Heart left ventricle (tissue), 13 donors: ENCODE measurements at regions not wholly inside any gene's neighbourhood (a gene's known extent, or its start where the extent isn't known, plus 50 kb on each side); places are given as distances from the start of the nearest gene placed in this dataset.

ENCODE experiments used
- POLR2A ChIP-seq, 2 donors: fragments of 450-650 bp; IDR thresholded peaks; one replicate each; pipeline ENCODE4 v1.6.1; 2017; ENCODE audit warnings: antibody characterized with exemption in 2 of 2, mild to moderate bottlenecking in 2 of 2, moderate library complexity in 2 of 2
- TF ChIP-seq, protein P1 (sequence below), 12 donors: fragments of 200-600 bp; sonication (generic) in 4 of 12; IDR thresholded peaks; one replicate each; pipeline versions ENCODE4 v1.5.0 to v1.8.0; 2018 to 2022; ENCODE audit warnings: antibody characterized with exemption in 12 of 12, mild to moderate bottlenecking in 5 of 12
- donor health status: ischemic (EF 13 %, LVEDD 7.1; RV severe dilation, severe dysfunction).
- donor health status: DM: no; HTN: yes; CAD: no.
- donor health status: DM: no; HTN: no; CAD: no.
- donor health status: ischemic (EF 25% LVEDD 6.9; RV normal size, moderate dysfunction).
- donor health status: ischemic (EF 25% LVEDD 5.7; RV mildly dilated, moderate dysfunction).
- donor health status: ischemic (EF 35%, LVEDD 5.7; RV mildly dilated, moderate dysfunction).
- donor health status: nonischemic (EF 11% LVEDD 7.7; RV severe dilation, severe dysfunction).
- donor health status: DM: yes; HTN: yes; CAD: no.
- donor health status: PGD.
- donor health status: ischemic (EF 29% LVEDD 5.4; RV normal size, mild dysfunction).
- donor health status: nonischemic (EF 23%, LVEDD 6.1; RV moderate dilation, normal function).

DNA sequence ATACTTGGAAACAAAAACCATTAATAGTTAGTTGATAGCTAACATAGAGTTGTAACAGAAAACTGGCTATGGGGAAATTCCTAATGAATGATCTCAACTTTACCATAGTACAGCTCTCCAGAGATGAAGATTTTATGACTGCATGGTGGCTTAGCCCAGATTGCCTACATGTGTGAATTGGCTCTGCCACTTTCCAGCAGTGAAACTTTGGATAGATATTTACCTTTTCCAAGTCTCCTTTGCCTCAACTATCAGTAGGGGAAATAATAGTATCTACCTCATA is 161.1 kb downstream of the LACC1 start:
- TF ChIP-seq, protein P1, sequence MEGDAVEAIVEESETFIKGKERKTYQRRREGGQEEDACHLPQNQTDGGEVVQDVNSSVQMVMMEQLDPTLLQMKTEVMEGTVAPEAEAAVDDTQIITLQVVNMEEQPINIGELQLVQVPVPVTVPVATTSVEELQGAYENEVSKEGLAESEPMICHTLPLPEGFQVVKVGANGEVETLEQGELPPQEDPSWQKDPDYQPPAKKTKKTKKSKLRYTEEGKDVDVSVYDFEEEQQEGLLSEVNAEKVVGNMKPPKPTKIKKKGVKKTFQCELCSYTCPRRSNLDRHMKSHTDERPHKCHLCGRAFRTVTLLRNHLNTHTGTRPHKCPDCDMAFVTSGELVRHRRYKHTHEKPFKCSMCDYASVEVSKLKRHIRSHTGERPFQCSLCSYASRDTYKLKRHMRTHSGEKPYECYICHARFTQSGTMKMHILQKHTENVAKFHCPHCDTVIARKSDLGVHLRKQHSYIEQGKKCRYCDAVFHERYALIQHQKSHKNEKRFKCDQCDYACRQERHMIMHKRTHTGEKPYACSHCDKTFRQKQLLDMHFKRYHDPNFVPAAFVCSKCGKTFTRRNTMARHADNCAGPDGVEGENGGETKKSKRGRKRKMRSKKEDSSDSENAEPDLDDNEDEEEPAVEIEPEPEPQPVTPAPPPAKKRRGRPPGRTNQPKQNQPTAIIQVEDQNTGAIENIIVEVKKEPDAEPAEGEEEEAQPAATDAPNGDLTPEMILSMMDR (IDR thresholded peaks at IDR 0.05): no peak
- no peak for TF ChIP-seq POLR2A (IDR thresholded peaks at IDR 0.05)
